Panc1 (cell line): ENCODE measurements at regions not wholly inside any gene's neighbourhood (a gene's known extent, or its start where the extent isn't known, plus 50 kb on each side); places are given as distances from the start of the nearest gene placed in this dataset.

ENCODE experiments used
- ATAC-seq: fragments of 200-7000 bp; cut with Tn5 transposase; 2 replicates; pipeline ENCODE4 v1.9.1; 2020; ENCODE audit warnings: mild to moderate bottlenecking, moderate library complexity
- BruUV-seq: library from RNA; stranded (reverse); fragments of 400-500 nt; replicated peaks from 2 replicates; lab custom pipeline; 2021; lab: Mats Ljungman, UMichigan
- CTCF ChIA-PET: fragments of 300-600 bp; sonication (Branson Sonifier 250); formaldehyde crosslinking; loops from one replicate; lab custom pipeline; 2022; ENCODE audit warnings: antibody characterized with exemption; lab: Charles Lee
- POLR2A ChIA-PET: fragments of 300-600 bp; sonication (Branson Sonifier 250); formaldehyde crosslinking; loops from one replicate; lab custom pipeline; 2022; ENCODE audit warnings: antibody characterized with exemption; lab: Charles Lee
- DNase-seq: peaks from one replicate; pipeline ENCODE4 v3.0.0-alpha.2; 2010; ENCODE audit warnings: low read depth, low spot score
- H3K27ac ChIP-seq: 2 replicates; pipeline ENCODE4 v1.5.1; 2011; ENCODE audit warnings: mild to moderate bottlenecking, low read length, inconsistent platforms
- H3K27me3 ChIP-seq: fragments of 200-500 bp; sonication (Bioruptor generic); 2 replicates; pipeline ENCODE4 v1.6.0; 2014; ENCODE audit warnings: low read length, inconsistent platforms; ENCODE audit not compliant: control insufficient read depth, insufficient read depth
- H3K36me3 ChIP-seq: fragments of 200-500 bp; sonication (Bioruptor generic); 2 replicates; pipeline ENCODE4 v1.5.1; 2014; ENCODE audit warnings: inconsistent platforms, mild to moderate bottlenecking, low read length, moderate library complexity; ENCODE audit not compliant: control insufficient read depth, insufficient read depth
- H3K4me1 ChIP-seq: 2 replicates; pipeline ENCODE4 v1.5.1; 2011; ENCODE audit warnings: inconsistent platforms, mild to moderate bottlenecking, low read length, moderate library complexity; ENCODE audit not compliant: control insufficient read depth, insufficient read depth
- H3K4me3 ChIP-seq, 2 experiments: 2 replicates each; pipeline ENCODE4 v1.5.1; 2011 to 2012; ENCODE audit warnings: low read depth in 2 of 2, low read length in 2 of 2, mild to moderate bottlenecking in 2 of 2, inconsistent platforms in 1 of 2, moderate library complexity in 1 of 2
- H3K9me3 ChIP-seq: fragments of 200-500 bp; sonication (Bioruptor generic); 2 replicates; pipeline ENCODE4 v1.5.1; 2014; ENCODE audit warnings: low read depth, mild to moderate bottlenecking, inconsistent platforms, low read length, moderate library complexity; ENCODE audit not compliant: control insufficient read depth, insufficient read depth
- CTCF ChIP-seq: fragments of 450-650 bp; IDR thresholded peaks from 2 replicates; pipeline ENCODE4 v1.5.1; 2017; ENCODE audit warnings: mild to moderate bottlenecking
- POLR2AphosphoS5 ChIP-seq: IDR thresholded peaks from 2 replicates; pipeline ENCODE4 v1.6.1; 2012; ENCODE audit warnings: mild to moderate bottlenecking, low read depth, low read length, moderate library complexity
- REST ChIP-seq, 2 experiments: IDR thresholded peaks; 2 replicates each; pipeline ENCODE4 v1.6.1; 2011 to 2012; ENCODE audit warnings: low read depth in 2 of 2, control low read depth in 1 of 2, low read length in 1 of 2, mild to moderate bottlenecking in 1 of 2, moderate library complexity in 1 of 2; ENCODE audit not compliant: insufficient read depth in 1 of 2
- SIN3A ChIP-seq: IDR thresholded peaks from 2 replicates; pipeline ENCODE4 v1.6.1; 2012; ENCODE audit warnings: low read depth, mild to moderate bottlenecking, low read length, moderate library complexity, borderline replicate concordance; ENCODE audit not compliant: insufficient read depth
- TCF7L2 ChIP-seq: IDR thresholded peaks from 2 replicates; pipeline ENCODE4 v1.6.1; 2011; ENCODE audit warnings: mild to moderate bottlenecking, low read depth, low read length, inconsistent platforms
- in situ Hi-C: cut with HindIII; loops from 2 replicates; pipeline ENCODE4 v1.10.0; 2016; ENCODE audit warnings: low sequenced_read_pairs, low pct_unique_long_range_greater_than_20kb
- intact Hi-C: fragments of 100-400 bp; cut with micrococcal nuclease; formaldehyde crosslinking; loops from one replicate; pipeline ENCODE4 v1.10.0; 2022; ENCODE audit not compliant: unreplicated experiment

- POLR2A ChIA-PET = no interaction called here
- intact Hi-C loops = no loop called here
Measured at GRCh38 chr3:22269831-22270230, 518.8 kb upstream of the ZNF385D start.

GRCh38 chr3:22276351-22276750, 525.3 kb upstream of the ZNF385D start:
- no peaks in the 10 kb centered on the region for H3K9me3 ChIP-seq
- H3K27ac ChIP-seq = no peak overlapping the region
- TF ChIP-seq REST (IDR thresholded peaks at IDR 0.05; ENCODE audit: insufficient read depth in 1 of 2, low read depth in 2 of 2, low read length in 1 of 2) (no peak), SIN3A (no peak), CTCF (no peak), POLR2AphosphoS5 (no peak), TCF7L2 (no peak)
- in situ Hi-C loops (no loop called here), intact Hi-C loops (no loop called here)
- no TSS peak for BruUV-seq
- ATAC-seq (no peak), DNase-seq (no peak)
- CTCF ChIA-PET = no interaction called here
- POLR2A ChIA-PET = no interaction called here
- no peaks in the 10 kb centered on the region for H3K27me3 ChIP-seq
- no peak overlapping the region for H3K4me3 ChIP-seq
- no peaks in the 10 kb centered on the region for H3K36me3 ChIP-seq
- no peaks in the 10 kb centered on the region for H3K4me1 ChIP-seq

More at GRCh38 chr3:22269831-22270230, 518.8 kb upstream of the ZNF385D start:
- DNase-seq (no peak), ATAC-seq (no peak)
- H3K36me3 ChIP-seq = no peaks in the 10 kb centered on the region
- CTCF ChIA-PET = no interaction called here
- H3K4me3 ChIP-seq = no peak overlapping the region
- H3K4me1 ChIP-seq = no peaks in the 10 kb centered on the region
- no peak for TF ChIP-seq TCF7L2
- TF ChIP-seq CTCF = no peak
- TF ChIP-seq POLR2AphosphoS5 = no peak
- TF ChIP-seq REST (IDR thresholded peaks at IDR 0.05; ENCODE audit: insufficient read depth in 1 of 2, low read depth in 2 of 2, low read length in 1 of 2) = no peak
- no peak for TF ChIP-seq SIN3A
- in situ Hi-C loops = no loop called here
- no peaks in the 10 kb centered on the region for H3K9me3 ChIP-seq
- BruUV-seq = no TSS peak
- H3K27me3 ChIP-seq = no peaks in the 10 kb centered on the region
- H3K27ac ChIP-seq = no peak overlapping the region
